ENCODE measurements at regions not wholly inside any gene's neighbourhood (a gene's known extent, or its start where the extent isn't known, plus 50 kb on each side); places are given as distances from the start of the nearest gene placed in this dataset.

- TF ChIP-seq, protein P1, sequence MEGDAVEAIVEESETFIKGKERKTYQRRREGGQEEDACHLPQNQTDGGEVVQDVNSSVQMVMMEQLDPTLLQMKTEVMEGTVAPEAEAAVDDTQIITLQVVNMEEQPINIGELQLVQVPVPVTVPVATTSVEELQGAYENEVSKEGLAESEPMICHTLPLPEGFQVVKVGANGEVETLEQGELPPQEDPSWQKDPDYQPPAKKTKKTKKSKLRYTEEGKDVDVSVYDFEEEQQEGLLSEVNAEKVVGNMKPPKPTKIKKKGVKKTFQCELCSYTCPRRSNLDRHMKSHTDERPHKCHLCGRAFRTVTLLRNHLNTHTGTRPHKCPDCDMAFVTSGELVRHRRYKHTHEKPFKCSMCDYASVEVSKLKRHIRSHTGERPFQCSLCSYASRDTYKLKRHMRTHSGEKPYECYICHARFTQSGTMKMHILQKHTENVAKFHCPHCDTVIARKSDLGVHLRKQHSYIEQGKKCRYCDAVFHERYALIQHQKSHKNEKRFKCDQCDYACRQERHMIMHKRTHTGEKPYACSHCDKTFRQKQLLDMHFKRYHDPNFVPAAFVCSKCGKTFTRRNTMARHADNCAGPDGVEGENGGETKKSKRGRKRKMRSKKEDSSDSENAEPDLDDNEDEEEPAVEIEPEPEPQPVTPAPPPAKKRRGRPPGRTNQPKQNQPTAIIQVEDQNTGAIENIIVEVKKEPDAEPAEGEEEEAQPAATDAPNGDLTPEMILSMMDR (IDR thresholded peaks at IDR 0.05; ENCODE audit: insufficient read depth, low read depth, low read length, missing control alignments): no peak
- DNase-seq (ENCODE audit: low read depth): no peak
- no peak overlapping the region for H3K4me3 ChIP-seq (ENCODE audit: low read depth, low read length)
Measured at GRCh38 chr7:113008755-113009154, 77.9 kb downstream of the GPR85 start.

DNA sequence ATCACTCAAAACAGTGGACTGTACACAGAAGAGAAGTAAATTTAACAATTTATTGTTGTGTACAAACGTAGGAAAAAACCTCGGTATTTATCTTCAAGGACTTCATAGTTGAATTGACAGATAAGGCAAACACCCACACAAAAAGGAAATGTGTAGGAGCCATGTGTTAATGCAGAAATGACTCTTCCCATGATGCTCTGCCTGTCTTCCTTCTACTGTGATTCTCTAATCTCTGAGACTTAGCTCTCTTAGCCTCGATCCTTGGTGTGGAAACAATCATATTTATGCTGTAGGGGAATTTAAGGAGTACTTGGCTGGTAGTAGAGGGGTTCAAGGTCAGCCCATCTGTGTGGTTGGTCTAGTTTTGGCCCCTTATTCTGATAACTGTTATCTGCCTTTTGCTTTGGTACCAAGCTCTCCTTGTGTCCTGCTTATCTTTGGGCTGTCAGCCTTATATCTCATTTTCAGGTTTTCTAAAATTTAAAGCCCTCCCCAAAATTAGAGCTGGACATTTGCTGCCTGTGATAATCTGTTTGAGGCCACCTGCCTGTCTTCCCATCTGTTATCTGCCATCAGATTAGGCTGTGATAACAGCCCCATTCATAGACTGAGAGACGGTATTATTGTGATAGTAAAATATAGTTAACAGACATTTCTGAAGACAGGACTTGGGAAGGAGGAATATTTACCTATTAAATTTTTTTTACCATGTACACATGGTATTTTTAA, 81.7 kb downstream of the GPR85 start:
- TF ChIP-seq, protein P1 (IDR thresholded peaks at IDR 0.05; ENCODE audit: insufficient read depth, low read depth, low read length, missing control alignments): no peak
- no peak for DNase-seq (ENCODE audit: low read depth)
- H3K4me3 ChIP-seq (ENCODE audit: low read depth, low read length): no peak overlapping the region

- TF ChIP-seq, protein P1 (IDR thresholded peaks at IDR 0.05; ENCODE audit: insufficient read depth, low read depth, low read length, missing control alignments): no peak
- peak; percentile 5 for DNase-seq (ENCODE audit: low read depth)
- no peak overlapping the region for H3K4me3 ChIP-seq (ENCODE audit: low read depth, low read length)
Measured at GRCh38 chr7:113000316-113001020, 86.2 kb downstream of the GPR85 start.

DNA sequence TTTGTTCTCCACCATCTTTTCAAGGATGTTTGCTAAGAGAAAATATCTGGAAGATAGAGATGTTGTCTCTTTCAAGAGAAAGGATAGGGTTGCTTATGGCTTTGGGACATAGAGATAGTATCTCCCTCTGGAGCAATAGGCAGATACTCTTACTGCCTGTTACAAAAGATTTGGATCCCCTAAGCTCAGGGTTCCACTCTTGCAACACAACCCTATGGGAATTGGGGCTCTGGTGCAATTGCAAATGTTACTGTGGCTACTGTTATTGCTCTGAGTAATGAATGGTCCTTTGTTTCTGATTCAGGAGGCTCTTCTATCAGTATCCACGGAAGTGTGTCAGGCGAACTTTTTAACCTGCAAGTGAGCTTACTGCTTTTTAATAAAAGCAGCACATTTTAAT, 88.8 kb downstream of the GPR85 start:
- H3K4me3 ChIP-seq (ENCODE audit: low read depth, low read length): no peak overlapping the region
- TF ChIP-seq, protein P1 (IDR thresholded peaks at IDR 0.05; ENCODE audit: insufficient read depth, low read depth, low read length, missing control alignments): no peak
- no peak for DNase-seq (ENCODE audit: low read depth)

DNA sequence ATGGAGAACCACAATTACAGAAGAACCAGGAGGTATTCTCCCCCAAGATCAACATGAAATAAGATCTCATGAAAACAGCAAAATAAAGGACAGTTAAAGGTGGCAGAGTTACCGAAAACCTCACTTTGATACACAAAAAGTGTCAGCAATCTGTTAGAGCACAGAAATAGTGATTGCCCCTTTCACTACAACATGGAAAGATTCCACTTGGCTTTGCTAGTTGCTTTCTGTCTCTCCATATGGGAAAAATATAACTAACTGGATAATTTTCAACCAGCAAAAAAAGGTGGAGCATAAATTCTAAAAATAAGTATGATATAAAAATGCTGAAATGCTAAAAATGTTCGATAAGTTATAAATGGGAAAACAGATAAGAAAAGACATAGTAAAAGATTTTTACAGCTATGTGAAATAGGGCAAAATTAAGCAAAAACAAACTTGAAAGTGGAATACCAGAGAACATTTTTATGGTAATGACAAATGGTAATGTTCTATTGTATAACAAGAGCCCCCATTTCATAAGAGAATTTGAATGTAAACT, 90.2 kb downstream of the GPR85 start:
- no peak for DNase-seq (ENCODE audit: low read depth)
- H3K4me3 ChIP-seq (ENCODE audit: low read depth, low read length): no peak overlapping the region
- TF ChIP-seq, protein P1 (IDR thresholded peaks at IDR 0.05; ENCODE audit: insufficient read depth, low read depth, low read length, missing control alignments): no peak

DNA sequence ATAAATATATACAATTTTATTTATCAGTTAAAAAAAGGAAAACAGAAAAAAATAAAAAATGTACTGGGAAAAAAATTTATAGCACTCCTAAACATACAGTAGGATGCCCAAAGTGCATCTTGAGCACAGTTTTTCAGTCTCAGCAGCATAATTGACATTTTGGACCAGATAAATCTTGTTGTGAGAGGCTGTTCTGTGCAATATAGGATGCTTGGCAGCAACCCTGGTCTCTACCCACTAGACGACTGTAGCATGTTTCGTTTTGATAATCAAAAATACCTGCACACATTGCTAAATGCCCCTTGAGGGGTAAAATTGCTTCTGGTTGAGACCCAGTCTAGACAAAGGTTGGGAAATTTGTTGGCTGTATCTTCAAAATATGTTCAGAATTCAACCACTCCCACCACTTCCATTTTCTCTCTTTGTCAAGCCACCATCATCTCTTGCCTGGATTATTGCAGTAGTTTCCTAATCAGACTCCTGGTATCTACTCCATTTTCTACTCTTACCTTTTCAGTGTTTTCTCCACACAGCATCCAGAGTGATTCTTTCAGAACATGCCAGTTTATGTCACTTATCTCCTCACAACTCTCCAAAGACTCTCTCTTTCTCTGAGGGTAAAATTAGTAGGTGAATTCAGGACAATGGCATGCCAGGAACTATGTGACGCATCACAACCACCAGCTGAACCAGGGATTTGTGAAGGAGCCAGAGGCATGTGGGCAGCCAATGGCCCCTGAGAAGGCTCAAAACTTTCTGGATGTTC, 91.4 kb downstream of the GPR85 start:
- TF ChIP-seq, protein P1 (IDR thresholded peaks at IDR 0.05; ENCODE audit: insufficient read depth, low read depth, low read length, missing control alignments): no peak
- H3K4me3 ChIP-seq (ENCODE audit: low read depth, low read length): no peak overlapping the region
- DNase-seq (ENCODE audit: low read depth): no peak
